Activated naive CD8-positive, alpha-beta T cell treated with anti-CD3 and anti-CD28 coated beads, Interleukin-2, amount 50 U/mL, for 24 hours (primary cell): ENCODE measurements at regions not wholly inside any gene's neighbourhood (a gene's known extent, or its start where the extent isn't known, plus 50 kb on each side); places are given as distances from the start of the nearest gene placed in this dataset.

Source experiments
- ATAC-seq: fragments of 150-1000 bp; cut with Tn5 transposase; one replicate; pipeline ENCODE4 v1.10.0; 2021
- DNase-seq: peaks from one replicate; pipeline ENCODE4 v3.0.0; 2021
- H3K27ac Mint-ChIP-seq: one replicate; pipeline ENCODE4 v1.8.0; 2021; ENCODE audit warnings: mild to moderate bottlenecking, mixed read lengths
- H3K27me3 Mint-ChIP-seq: one replicate; pipeline ENCODE4 v1.8.0; 2021; ENCODE audit warnings: mixed read lengths
- H3K36me3 Mint-ChIP-seq: one replicate; pipeline ENCODE4 v1.8.0; 2021; ENCODE audit warnings: low read depth, mixed read lengths
- H3K4me1 Mint-ChIP-seq: one replicate; pipeline ENCODE4 v1.8.0; 2021; ENCODE audit warnings: mixed read lengths
- H3K4me3 Mint-ChIP-seq: one replicate; pipeline ENCODE4 v1.8.0; 2021; ENCODE audit warnings: mild to moderate bottlenecking, moderate library complexity, mixed read lengths
- H3K9me3 Mint-ChIP-seq: one replicate; pipeline ENCODE4 v1.8.0; 2021; ENCODE audit warnings: mixed read lengths

- no peaks in the 10 kb centered on the region for H3K36me3 Mint-ChIP-seq
- ATAC-seq = no peak
- no peaks in the 10 kb centered on the region for H3K9me3 Mint-ChIP-seq
- no peaks in the 10 kb centered on the region for H3K27me3 Mint-ChIP-seq
- H3K4me1 Mint-ChIP-seq = no peaks in the 10 kb centered on the region
- no peak overlapping the region for H3K4me3 Mint-ChIP-seq
- no peak overlapping the region for H3K27ac Mint-ChIP-seq
- no peak for DNase-seq
Measured at GRCh38 chr2:195390686-195391321, 266.2 kb upstream of the SLC39A10 start.

GRCh38 chr2:195388028-195388427, 269.0 kb upstream of the SLC39A10 start:
- Mint-ChIP-seq H3K9me3 (no peaks in the 10 kb centered on the region), H3K27me3 (no peaks in the 10 kb centered on the region), H3K27ac (no peak overlapping the region), H3K4me3 (no peak overlapping the region), H3K36me3 (no peaks in the 10 kb centered on the region), H3K4me1 (peaks cover 9% of the 10 kb centered on the region)
- no peak for ATAC-seq
- DNase-seq = no peak

- no peak overlapping the region for H3K4me3 Mint-ChIP-seq
- H3K27ac Mint-ChIP-seq = no peak overlapping the region
- no peaks in the 10 kb centered on the region for H3K27me3 Mint-ChIP-seq
Measured at GRCh38 chr2:195382186-195382585, 274.8 kb upstream of the SLC39A10 start.

GRCh38 chr2:195370167-195370943, 286.7 kb upstream of the SLC39A10 start:
- DNase-seq = no peak
- Mint-ChIP-seq H3K4me1 (peaks cover under 1% of the 10 kb centered on the region), H3K9me3 (peaks cover 8% of the 10 kb centered on the region), H3K4me3 (no peak overlapping the region), H3K27ac (no peak overlapping the region), H3K27me3 (no peaks in the 10 kb centered on the region), H3K36me3 (peaks cover 7% of the 10 kb centered on the region)
- ATAC-seq = no peak

More at GRCh38 chr2:195382186-195382585, 274.8 kb upstream of the SLC39A10 start:
- no peak for DNase-seq
- Mint-ChIP-seq H3K4me1 (peaks cover 16% of the 10 kb centered on the region), H3K9me3 (no peaks in the 10 kb centered on the region), H3K36me3 (no peaks in the 10 kb centered on the region)
- ATAC-seq = peak; percentile 33

- Mint-ChIP-seq H3K9me3 (peaks cover 19% of the 10 kb centered on the region), H3K4me3 (no peak overlapping the region), H3K36me3 (peaks cover 11% of the 10 kb centered on the region), H3K27ac (no peak overlapping the region), H3K27me3 (no peaks in the 10 kb centered on the region), H3K4me1 (peaks cover 11% of the 10 kb centered on the region)
- no peak for DNase-seq
- no peak for ATAC-seq
Measured at GRCh38 chr2:195369218-195369587, 287.8 kb upstream of the SLC39A10 start.

GRCh38 chr2:195368249-195369217, 288.5 kb upstream of the SLC39A10 start:
- DNase-seq = no peak
- no peak overlapping the region for H3K27ac Mint-ChIP-seq
- no peaks in the 10 kb centered on the region for H3K27me3 Mint-ChIP-seq
- H3K4me3 Mint-ChIP-seq = no peak overlapping the region
- peaks cover 11% of the 10 kb centered on the region for H3K4me1 Mint-ChIP-seq
- H3K36me3 Mint-ChIP-seq = peaks cover 11% of the 10 kb centered on the region
- no peak for ATAC-seq
- peaks cover 19% of the 10 kb centered on the region for H3K9me3 Mint-ChIP-seq

- DNase-seq (no peak), ATAC-seq (no peak)
- no peaks in the 10 kb centered on the region for H3K27me3 Mint-ChIP-seq
- peaks cover 11% of the 10 kb centered on the region for H3K4me1 Mint-ChIP-seq
- peaks cover 19% of the 10 kb centered on the region for H3K9me3 Mint-ChIP-seq
- H3K36me3 Mint-ChIP-seq = peaks cover 11% of the 10 kb centered on the region
- no peak overlapping the region for H3K4me3 Mint-ChIP-seq
- no peak overlapping the region for H3K27ac Mint-ChIP-seq
Measured at GRCh38 chr2:195367809-195368208, 289.2 kb upstream of the SLC39A10 start.

GRCh38 chr2:195364015-195364965, 292.7 kb upstream of the SLC39A10 start:
- Mint-ChIP-seq H3K27me3 (no peaks in the 10 kb centered on the region), H3K4me1 (peaks cover 24% of the 10 kb centered on the region), H3K27ac (no peak overlapping the region), H3K36me3 (peaks cover 11% of the 10 kb centered on the region), H3K4me3 (no peak overlapping the region), H3K9me3 (peaks cover 19% of the 10 kb centered on the region)
- DNase-seq (no peak), ATAC-seq (no peak)

- Mint-ChIP-seq H3K4me3 (no peak overlapping the region), H3K36me3 (peaks cover 11% of the 10 kb centered on the region), H3K4me1 (peaks cover 30% of the 10 kb centered on the region), H3K9me3 (peaks cover 19% of the 10 kb centered on the region), H3K27ac (no peak overlapping the region), H3K27me3 (no peaks in the 10 kb centered on the region)
- DNase-seq = no peak
- ATAC-seq = no peak
Measured at GRCh38 chr2:195363496-195363895, 293.5 kb upstream of the SLC39A10 start.

GRCh38 chr2:195360242-195360641, 296.8 kb upstream of the SLC39A10 start:
- no peak overlapping the region for H3K4me3 Mint-ChIP-seq
- no peak for DNase-seq
- H3K27me3 Mint-ChIP-seq = no peaks in the 10 kb centered on the region
- H3K27ac Mint-ChIP-seq = peak overlapping the region; percentile 2
- peaks cover 10% of the 10 kb centered on the region for H3K9me3 Mint-ChIP-seq
- H3K4me1 Mint-ChIP-seq = peaks cover 28% of the 10 kb centered on the region
- peaks cover 3% of the 10 kb centered on the region for H3K36me3 Mint-ChIP-seq
- no peak for ATAC-seq

GRCh38 chr2:195359043-195359735, 297.8 kb upstream of the SLC39A10 start:
- Mint-ChIP-seq H3K27me3 (no peaks in the 10 kb centered on the region), H3K27ac (peak overlapping the region; percentile 15)
- ATAC-seq = no peak

GRCh38 chr2:195356920-195357440, 300.0 kb upstream of the SLC39A10 start:
- DNase-seq (no peak), ATAC-seq (no peak)
- H3K27me3 Mint-ChIP-seq = no peaks in the 10 kb centered on the region
- no peak overlapping the region for H3K27ac Mint-ChIP-seq
- H3K4me3 Mint-ChIP-seq = no peak overlapping the region
- peaks cover 19% of the 10 kb centered on the region for H3K4me1 Mint-ChIP-seq
- no peaks in the 10 kb centered on the region for H3K36me3 Mint-ChIP-seq
- H3K9me3 Mint-ChIP-seq = no peaks in the 10 kb centered on the region

More at GRCh38 chr2:195359043-195359735, 297.8 kb upstream of the SLC39A10 start:
- no peaks in the 10 kb centered on the region for H3K9me3 Mint-ChIP-seq
- peaks cover 19% of the 10 kb centered on the region for H3K4me1 Mint-ChIP-seq
- H3K36me3 Mint-ChIP-seq = no peaks in the 10 kb centered on the region
- no peak overlapping the region for H3K4me3 Mint-ChIP-seq
- DNase-seq = no peak

GRCh38 chr2:195356026-195356425, 301.0 kb upstream of the SLC39A10 start:
- Mint-ChIP-seq H3K27me3 (no peaks in the 10 kb centered on the region), H3K9me3 (no peaks in the 10 kb centered on the region), H3K4me3 (no peak overlapping the region), H3K27ac (no peak overlapping the region), H3K4me1 (peaks cover 19% of the 10 kb centered on the region), H3K36me3 (no peaks in the 10 kb centered on the region)
- no peak for DNase-seq
- no peak for ATAC-seq
